ENCODE measurements at regions not wholly inside any gene's neighbourhood (a gene's known extent, or its start where the extent isn't known, plus 50 kb on each side); places are given as distances from the start of the nearest gene placed in this dataset.

DNA sequence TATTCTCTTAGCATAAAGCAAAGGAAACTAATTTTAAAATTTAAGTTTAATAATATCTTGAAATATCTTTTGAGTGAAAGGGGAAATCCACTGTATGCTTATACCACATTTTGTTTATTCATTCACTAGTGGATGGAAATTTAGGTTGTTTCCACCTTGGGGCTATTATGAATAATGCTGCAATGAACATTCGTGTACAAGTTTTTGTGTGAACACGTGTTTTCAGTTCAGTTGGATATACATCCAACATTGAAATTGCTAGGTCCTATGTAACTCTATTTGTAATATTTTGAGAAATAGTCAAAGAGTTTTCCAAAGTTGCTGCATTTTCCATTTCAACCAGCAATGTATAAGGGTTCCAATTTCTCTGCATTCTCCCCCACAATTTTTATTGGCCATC is 83.7 kb upstream of the ETV6 start:
- dilution Hi-C loops (cut with HindIII; ENCODE audit: low sequenced_read_pairs, unreplicated experiment), result loop anchor here (25.0 kb wide), 1 partner anchor 472 kb away; no protein-coding TSS in a partner anchor
- no peak for ATAC-seq (ENCODE audit: low read depth)
- Histone ChIP-seq H4K20me1 (ENCODE audit: insufficient read depth, low read length) (no peaks in the 10 kb centered on the region), H2BK20ac (ENCODE audit: low read depth, low read length) (no peak overlapping the region), H2AK9ac (replicated peaks; ENCODE audit: low read depth, low read length, poor library complexity) (no peak overlapping the region), H3K27me3 (ENCODE audit: control insufficient read depth, insufficient read depth, low read length) (peaks cover 15% of the 10 kb centered on the region), H2BK5ac (ENCODE audit: low read depth, low read length, poor library complexity, severe bottlenecking) (no peak overlapping the region), H3K9me1 (ENCODE audit: insufficient read depth, low read length) (no peaks in the 10 kb centered on the region), H3K14ac (replicated peaks; ENCODE audit: low read depth, low read length) (no peak overlapping the region), H3K36me3 (ENCODE audit: control insufficient read depth, insufficient read depth, low read length) (no peaks in the 10 kb centered on the region), H3K56ac (ENCODE audit: extremely low read depth, insufficient read depth, low read length) (no peak overlapping the region), H3K79me1 (ENCODE audit: low read depth in 1 of 2, low read length in 2 of 2) (no peaks in the 10 kb centered on the region), H4K91ac (ENCODE audit: insufficient read depth, low read depth, low read length) (no peak overlapping the region), H4K8ac (ENCODE audit: low read depth in 2 of 2, low read length in 2 of 2) (no peak overlapping the region), H2AFZ (replicated peaks; ENCODE audit: low read length, poor library complexity) (no peak overlapping the region), H2BK15ac (ENCODE audit: low read depth, low read length) (no peak overlapping the region), H3K4me3 (ENCODE audit: insufficient read depth, low read depth, low read length) (no peak overlapping the region), H3K4ac (ENCODE audit: low read depth, low read length) (no peak overlapping the region), H3K4me1 (ENCODE audit: control insufficient read depth, insufficient read depth, low read length) (no peaks in the 10 kb centered on the region), H3K4me2 (ENCODE audit: low read depth, low read length) (no peak overlapping the region), H4K5ac (ENCODE audit: low read depth, low read length) (no peak overlapping the region), H3K23ac (ENCODE audit: low read depth, low read length) (no peak overlapping the region), H2BK120ac (ENCODE audit: low read depth, low read length) (no peak overlapping the region), H2AK5ac (ENCODE audit: low read depth, low read length) (no peak overlapping the region), H3K18ac (ENCODE audit: low read depth, low read length) (no peak overlapping the region), H3K9ac (ENCODE audit: low read depth, low read length) (no peak overlapping the region), H3K9me3 (ENCODE audit: control insufficient read depth, insufficient read depth, low read length) (no peaks in the 10 kb centered on the region), H3K27ac (ENCODE audit: insufficient read depth, low read length) (no peak overlapping the region)
- no TSS peak for BruUV-seq (replicated peaks)
- no CpG with 5 or more reads among the region's 2 CpGs for WGBS, 2 experiments (ENCODE audit: extremely low coverage in 2 of 2, insufficient read length in 1 of 2)
- intact Hi-C loops (cut with micrococcal nuclease), result no loop called here
- TF ChIP-seq SMC3 (IDR thresholded peaks at IDR 0.05; ENCODE audit: low read depth, low read length), result no peak
- TF ChIP-seq BHLHE40 (IDR thresholded peaks at IDR 0.05; ENCODE audit: low read depth, low read length), result no peak
- no peak for TF ChIP-seq CEBPB (IDR thresholded peaks at IDR 0.05; ENCODE audit: low read depth, low read length)
- POLR2A ChIA-PET (ENCODE audit: unreplicated experiment), result no interaction called here
- no peak for DNase-seq
- in situ Hi-C loops (cut with MboI; ENCODE audit: low sequenced_read_pairs), result no loop called here
- CTCF ChIA-PET, result interaction anchor here (0.6 kb wide), 1 partner anchor 467 kb away, joined by 5 read pairs; no protein-coding TSS in a partner anchor
